Prostate gland (tissue), 2 donors: ENCODE measurements at regions not wholly inside any gene's neighbourhood (a gene's known extent, or its start where the extent isn't known, plus 50 kb on each side); places are given as distances from the start of the nearest gene placed in this dataset.
"Not testable (repeated sequence)": the region's sequence is repeated elsewhere in the genome, so short reads cannot be mapped to it uniquely, and the experiment has no call there.

Source experiments
- DNase-seq: peaks from one replicate; pipeline ENCODE4 v3.0.0-alpha.2; 2019; ENCODE audit warnings: low spot score
- H3K27ac ChIP-seq, 2 donors: fragments of 200-600 bp; sonication (generic); 2 replicates each; pipeline ENCODE4 v1.5.1; 2017 to 2019
- H3K27me3 ChIP-seq: fragments of 200-600 bp; sonication (generic); replicated peaks from 2 replicates; pipeline ENCODE4 v1.5.1; 2019; ENCODE audit not compliant: insufficient read depth
- H3K36me3 ChIP-seq, 2 donors: fragments of 200-600 bp; sonication (generic); 1 replicate in 1 of 2; 2 replicates in 1 of 2; pipeline versions ENCODE4 v1.5.1 to v1.8.1; 2017 to 2019
- H3K4me1 ChIP-seq: fragments of 200-600 bp; sonication (generic); replicated peaks from 2 replicates; pipeline ENCODE4 v1.5.1; 2019
- H3K4me3 ChIP-seq, 2 donors: fragments of 200-600 bp; sonication (generic); 2 replicates each; pipeline ENCODE4 v1.5.1; 2017 to 2019
- H3K9me3 ChIP-seq: fragments of 200-600 bp; sonication (generic); 2 replicates; pipeline ENCODE4 v1.5.1; 2017
- POLR2A ChIP-seq: fragments of 450-650 bp; IDR thresholded peaks from one replicate; pipeline ENCODE4 v1.6.1; 2016; ENCODE audit warnings: antibody characterized with exemption, mild to moderate bottlenecking
- POLR2AphosphoS5 ChIP-seq: sonication (generic); formaldehyde crosslinking; IDR thresholded peaks from one replicate; pipeline ENCODE4 v1.6.1; 2017; ENCODE audit warnings: antibody characterized with exemption
- WGBS: methylation state at CpG from one replicate; pipeline ENCODE4 v1.1.5; 2018; 5-methylcytosine and 5-hydroxymethylcytosine counted together
- intact Hi-C: fragments of 100-400 bp; cut with DNase I; formaldehyde crosslinking; loops from one replicate; pipeline ENCODE4 v1.14.2; 2022
- TF ChIP-seq, protein P1 (sequence below), 4 experiments: fragments of 200-600 bp in 2 of 4; fragments of 450-650 bp in 2 of 4; sonication (generic) in 2 of 4; IDR thresholded peaks; 1 replicate in 3 of 4; 2 replicates in 1 of 4; pipeline ENCODE4 v1.5.1; 2016 to 2019; ENCODE audit warnings: antibody characterized with exemption in 4 of 4, mild to moderate bottlenecking in 2 of 4, moderate library complexity in 2 of 4

DNA sequence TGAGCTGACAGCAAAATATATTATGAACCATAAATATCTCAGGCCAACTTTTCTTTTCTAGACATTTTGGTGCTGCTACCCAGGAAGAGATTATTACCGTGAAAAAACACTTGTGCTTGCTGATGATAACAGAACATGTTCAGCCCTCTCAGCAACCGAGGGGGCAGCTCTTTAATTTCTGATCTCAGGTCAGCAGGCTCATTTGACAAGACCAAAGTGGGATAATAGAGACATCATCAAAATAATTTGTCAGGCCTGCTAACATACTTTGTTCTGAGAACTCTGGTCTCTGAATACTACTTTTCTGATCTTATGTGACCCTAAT, 645.9 kb upstream of the KCNMB2 start:
- no peak overlapping the region for H3K27ac ChIP-seq
- H3K4me1 ChIP-seq, result no peaks in the 10 kb centered on the region
- intact Hi-C loops, result no loop called here
- TF ChIP-seq, protein P1, sequence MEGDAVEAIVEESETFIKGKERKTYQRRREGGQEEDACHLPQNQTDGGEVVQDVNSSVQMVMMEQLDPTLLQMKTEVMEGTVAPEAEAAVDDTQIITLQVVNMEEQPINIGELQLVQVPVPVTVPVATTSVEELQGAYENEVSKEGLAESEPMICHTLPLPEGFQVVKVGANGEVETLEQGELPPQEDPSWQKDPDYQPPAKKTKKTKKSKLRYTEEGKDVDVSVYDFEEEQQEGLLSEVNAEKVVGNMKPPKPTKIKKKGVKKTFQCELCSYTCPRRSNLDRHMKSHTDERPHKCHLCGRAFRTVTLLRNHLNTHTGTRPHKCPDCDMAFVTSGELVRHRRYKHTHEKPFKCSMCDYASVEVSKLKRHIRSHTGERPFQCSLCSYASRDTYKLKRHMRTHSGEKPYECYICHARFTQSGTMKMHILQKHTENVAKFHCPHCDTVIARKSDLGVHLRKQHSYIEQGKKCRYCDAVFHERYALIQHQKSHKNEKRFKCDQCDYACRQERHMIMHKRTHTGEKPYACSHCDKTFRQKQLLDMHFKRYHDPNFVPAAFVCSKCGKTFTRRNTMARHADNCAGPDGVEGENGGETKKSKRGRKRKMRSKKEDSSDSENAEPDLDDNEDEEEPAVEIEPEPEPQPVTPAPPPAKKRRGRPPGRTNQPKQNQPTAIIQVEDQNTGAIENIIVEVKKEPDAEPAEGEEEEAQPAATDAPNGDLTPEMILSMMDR (IDR thresholded peaks at IDR 0.05), result no peak
- TF ChIP-seq POLR2AphosphoS5 (no peak), POLR2A (no peak)
- no peak overlapping the region for H3K4me3 ChIP-seq
- no peaks in the 10 kb centered on the region for H3K36me3 ChIP-seq
- 77% methylated on average over 2 of the region's 2 CpGs for WGBS
- H3K9me3 ChIP-seq, result no peaks in the 10 kb centered on the region
- DNase-seq, result no peak
- H3K27me3 ChIP-seq, result no peaks in the 10 kb centered on the region

DNA sequence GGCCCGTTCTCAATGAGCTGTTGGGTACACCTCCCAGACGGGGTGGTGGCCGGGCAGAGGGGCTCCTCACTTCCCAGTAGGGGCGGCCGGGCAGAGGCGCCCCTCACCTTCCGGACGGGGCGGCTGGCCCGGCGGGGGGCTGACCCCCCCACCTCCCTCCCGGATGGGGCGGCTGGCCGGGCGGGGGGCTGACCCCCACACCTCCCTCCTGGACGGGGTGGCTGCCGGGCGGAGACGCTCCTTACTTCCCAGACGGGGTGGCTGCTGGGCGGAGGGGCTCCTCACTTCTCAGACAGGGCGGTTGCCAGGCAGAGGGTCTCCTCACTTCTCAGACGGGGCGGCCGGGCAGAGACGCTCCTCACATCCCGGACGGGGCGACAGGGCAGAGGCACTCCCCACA, 644.7 kb upstream of the KCNMB2 start:
- H3K4me3 ChIP-seq, intact Hi-C loops, H3K27ac ChIP-seq, H3K27me3 ChIP-seq, H3K9me3 ChIP-seq, DNase-seq, H3K4me1 ChIP-seq, H3K36me3 ChIP-seq: not testable (repeated sequence)
- 97% methylated on average over 22 of the region's 29 CpGs for WGBS

DNA sequence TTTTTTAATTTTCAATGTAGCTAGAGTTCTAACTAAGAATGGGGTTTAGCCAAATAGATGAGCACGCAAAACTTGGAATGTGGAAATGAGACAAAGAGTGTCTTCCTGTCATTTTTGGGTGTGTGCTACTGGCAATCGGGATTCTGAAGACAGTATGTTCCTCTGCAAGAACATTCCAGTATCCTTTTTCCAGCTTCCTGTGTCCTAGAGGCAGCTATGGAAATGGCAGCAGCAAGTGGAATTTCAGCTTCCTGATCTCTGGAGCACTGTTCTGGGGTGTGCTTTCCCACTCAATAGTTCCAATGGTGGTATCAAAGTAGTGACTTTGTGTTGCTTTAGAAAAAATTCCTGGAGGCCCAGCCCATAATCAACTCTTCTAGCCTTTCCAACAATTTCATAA, 642.9 kb upstream of the KCNMB2 start:
- no peak for TF ChIP-seq POLR2A
- TF ChIP-seq, protein P1 (IDR thresholded peaks at IDR 0.05), result no peak
- TF ChIP-seq POLR2AphosphoS5, result no peak
- Histone ChIP-seq H3K4me1 (no peaks in the 10 kb centered on the region), H3K9me3 (no peaks in the 10 kb centered on the region), H3K27ac (no peak overlapping the region), H3K36me3 (no peaks in the 10 kb centered on the region), H3K4me3 (no peak overlapping the region), H3K27me3 (no peaks in the 10 kb centered on the region)
- no peak for DNase-seq
- 63% methylated on average over 2 of the region's 2 CpGs for WGBS
- intact Hi-C loops, result no loop called here

DNA sequence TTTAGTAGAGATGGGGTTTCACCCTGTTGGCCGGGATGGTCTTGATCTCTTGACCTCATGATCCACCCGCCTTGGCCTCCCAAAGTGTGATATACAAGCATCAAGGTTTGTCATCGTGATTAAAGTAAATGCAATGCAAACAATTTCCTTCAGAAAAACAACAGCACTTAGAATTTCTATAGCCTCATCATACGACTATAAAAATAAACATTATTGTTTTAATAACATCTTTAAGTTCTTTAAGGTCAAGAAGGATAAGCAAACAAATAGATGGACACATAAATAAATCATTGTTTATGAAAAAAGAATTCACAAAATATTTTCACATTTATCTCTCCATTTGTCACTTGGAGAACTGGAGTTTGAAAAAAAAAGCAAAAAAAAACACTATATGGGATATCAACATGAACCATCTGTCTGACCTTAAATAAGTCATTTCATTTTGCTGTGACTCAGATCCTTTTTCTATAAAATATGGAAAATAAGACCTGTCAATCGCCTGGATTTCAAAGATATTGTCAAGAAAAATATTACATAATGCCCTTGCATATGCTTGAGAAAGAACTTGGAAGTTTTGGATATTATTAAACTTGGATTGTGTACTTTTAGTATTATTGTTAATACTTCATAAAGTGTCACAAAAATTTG, 642.0 kb upstream of the KCNMB2 start:
- Histone ChIP-seq H3K27ac (no peak overlapping the region), H3K27me3 (no peaks in the 10 kb centered on the region), H3K36me3 (no peaks in the 10 kb centered on the region), H3K4me3 (no peak overlapping the region), H3K4me1 (no peaks in the 10 kb centered on the region), H3K9me3 (no peaks in the 10 kb centered on the region)
- 93% methylated on average over 5 of the region's 5 CpGs for WGBS
- TF ChIP-seq POLR2AphosphoS5 (no peak), POLR2A (no peak)
- TF ChIP-seq, protein P1 (IDR thresholded peaks at IDR 0.05), result no peak
- DNase-seq, result no peak
- intact Hi-C loops, result no loop called here

DNA sequence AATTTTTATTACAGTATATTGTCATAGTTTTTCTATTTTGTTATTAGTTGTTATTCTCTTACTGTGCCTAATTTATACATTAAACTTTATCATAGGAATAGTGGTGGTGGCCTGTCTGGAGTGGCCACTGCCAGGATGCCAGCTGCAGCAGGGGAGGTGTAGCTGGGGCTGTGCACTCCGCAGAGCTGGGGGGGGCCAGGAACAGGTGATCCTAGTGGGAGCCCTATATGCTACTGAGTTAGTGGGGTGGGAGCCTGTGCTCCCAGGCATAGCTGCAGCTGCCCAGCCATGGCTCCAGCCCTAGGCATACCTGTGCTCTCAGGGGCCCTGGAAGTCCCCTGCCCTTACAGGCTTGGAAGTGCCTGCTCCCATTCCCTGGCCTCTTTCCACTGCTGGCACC, 638.1 kb upstream of the KCNMB2 start:
- WGBS, result 90% methylated on average over 1 of the region's 1 CpG
- H3K4me1 ChIP-seq, result no peaks in the 10 kb centered on the region
- intact Hi-C loops, result no loop called here

More for the DNA sequence above, 638.1 kb upstream of the KCNMB2 start:
- no peak for TF ChIP-seq POLR2AphosphoS5
- TF ChIP-seq, protein P1 (IDR thresholded peaks at IDR 0.05), result no peak
- TF ChIP-seq POLR2A, result no peak
- DNase-seq, result no peak
- Histone ChIP-seq H3K36me3 (no peaks in the 10 kb centered on the region), H3K27me3 (no peaks in the 10 kb centered on the region), H3K27ac (no peak overlapping the region), H3K9me3 (no peaks in the 10 kb centered on the region), H3K4me3 (no peak overlapping the region)
